ENCODE measurements at regions not wholly inside any gene's neighbourhood (a gene's known extent, or its start where the extent isn't known, plus 50 kb on each side); places are given as distances from the start of the nearest gene placed in this dataset.

DNA sequence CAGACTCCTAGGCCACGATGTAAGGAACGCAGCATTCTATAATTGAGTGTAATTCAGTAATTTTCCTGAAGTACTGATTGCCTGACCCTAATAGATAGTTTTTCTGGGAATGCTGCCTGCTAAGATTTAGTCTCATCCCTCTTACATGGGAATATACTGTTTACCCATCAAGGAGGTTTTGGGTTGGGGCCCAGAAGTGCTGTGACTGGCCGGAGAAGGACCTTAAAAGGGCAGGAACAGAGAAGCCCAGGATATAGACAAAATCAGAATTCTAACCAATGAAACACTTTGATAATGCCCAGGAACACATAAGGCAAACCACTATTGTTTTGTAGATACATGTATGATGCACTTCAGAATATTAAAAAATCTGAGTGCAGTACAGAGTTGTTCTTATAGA lies 111.6 kb downstream of the RGS2 start:
- Mint-ChIP-seq H3K27me3 (ENCODE audit: low read depth) (no peaks in the 10 kb centered on the region), H3K36me3 (no peaks in the 10 kb centered on the region), H3K4me1 (0 out of 2 replicates have a peak, but pooled peaks cover 4% of the 10 kb centered on the region), H3K9me3 (no peaks in the 10 kb centered on the region), H3K4me3 (no peak overlapping the region), H3K27ac (no peak overlapping the region)
- DNase-seq (ENCODE audit: low spot score) = no peak
- TF ChIP-seq, protein P1, sequence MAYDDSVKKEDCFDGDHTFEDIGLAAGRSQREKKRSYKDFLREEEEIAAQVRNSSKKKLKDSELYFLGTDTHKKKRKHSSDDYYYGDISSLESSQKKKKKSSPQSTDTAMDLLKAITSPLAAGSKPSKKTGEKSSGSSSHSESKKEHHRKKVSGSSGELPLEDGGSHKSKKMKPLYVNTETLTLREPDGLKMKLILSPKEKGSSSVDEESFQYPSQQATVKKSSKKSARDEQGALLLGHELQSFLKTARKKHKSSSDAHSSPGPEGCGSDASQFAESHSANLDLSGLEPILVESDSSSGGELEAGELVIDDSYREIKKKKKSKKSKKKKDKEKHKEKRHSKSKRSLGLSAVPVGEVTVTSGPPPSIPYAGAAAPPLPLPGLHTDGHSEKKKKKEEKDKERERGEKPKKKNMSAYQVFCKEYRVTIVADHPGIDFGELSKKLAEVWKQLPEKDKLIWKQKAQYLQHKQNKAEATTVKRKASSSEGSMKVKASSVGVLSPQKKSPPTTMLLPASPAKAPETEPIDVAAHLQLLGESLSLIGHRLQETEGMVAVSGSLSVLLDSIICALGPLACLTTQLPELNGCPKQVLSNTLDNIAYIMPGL (CRISPR knock-in tag; IDR thresholded peaks at IDR 0.05) = no peak
- TF ChIP-seq GTF2I (CRISPR knock-in tag; conservative IDR thresholded peaks at IDR 0.05) (no peak), ZNF138 (CRISPR knock-in tag; conservative IDR thresholded peaks at IDR 0.05) (no peak), GABPB1 (CRISPR knock-in tag; IDR thresholded peaks at IDR 0.05) (no peak), TEAD1 (CRISPR knock-in tag; IDR thresholded peaks at IDR 0.05) (no peak), RELA (CRISPR knock-in tag; IDR thresholded peaks at IDR 0.05; ENCODE audit: borderline replicate concordance) (no peak), NFE2L1 (CRISPR knock-in tag; IDR thresholded peaks at IDR 0.05) (no peak), SMAD4 (CRISPR knock-in tag; IDR thresholded peaks at IDR 0.05) (no peak), NR2C2 (CRISPR knock-in tag; IDR thresholded peaks at IDR 0.05) (no peak), JUN (CRISPR knock-in tag; IDR thresholded peaks at IDR 0.05) (no peak), FOXK1 (CRISPR knock-in tag; IDR thresholded peaks at IDR 0.05) (no peak), NR1H2 (CRISPR knock-in tag; IDR thresholded peaks at IDR 0.05) (no peak)
- TF ChIP-seq, protein P2, sequence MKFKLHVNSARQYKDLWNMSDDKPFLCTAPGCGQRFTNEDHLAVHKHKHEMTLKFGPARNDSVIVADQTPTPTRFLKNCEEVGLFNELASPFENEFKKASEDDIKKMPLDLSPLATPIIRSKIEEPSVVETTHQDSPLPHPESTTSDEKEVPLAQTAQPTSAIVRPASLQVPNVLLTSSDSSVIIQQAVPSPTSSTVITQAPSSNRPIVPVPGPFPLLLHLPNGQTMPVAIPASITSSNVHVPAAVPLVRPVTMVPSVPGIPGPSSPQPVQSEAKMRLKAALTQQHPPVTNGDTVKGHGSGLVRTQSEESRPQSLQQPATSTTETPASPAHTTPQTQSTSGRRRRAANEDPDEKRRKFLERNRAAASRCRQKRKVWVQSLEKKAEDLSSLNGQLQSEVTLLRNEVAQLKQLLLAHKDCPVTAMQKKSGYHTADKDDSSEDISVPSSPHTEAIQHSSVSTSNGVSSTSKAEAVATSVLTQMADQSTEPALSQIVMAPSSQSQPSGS (CRISPR knock-in tag; IDR thresholded peaks at IDR 0.05; ENCODE audit: borderline replicate concordance, low read depth) = no peak
- TF ChIP-seq, protein P3, sequence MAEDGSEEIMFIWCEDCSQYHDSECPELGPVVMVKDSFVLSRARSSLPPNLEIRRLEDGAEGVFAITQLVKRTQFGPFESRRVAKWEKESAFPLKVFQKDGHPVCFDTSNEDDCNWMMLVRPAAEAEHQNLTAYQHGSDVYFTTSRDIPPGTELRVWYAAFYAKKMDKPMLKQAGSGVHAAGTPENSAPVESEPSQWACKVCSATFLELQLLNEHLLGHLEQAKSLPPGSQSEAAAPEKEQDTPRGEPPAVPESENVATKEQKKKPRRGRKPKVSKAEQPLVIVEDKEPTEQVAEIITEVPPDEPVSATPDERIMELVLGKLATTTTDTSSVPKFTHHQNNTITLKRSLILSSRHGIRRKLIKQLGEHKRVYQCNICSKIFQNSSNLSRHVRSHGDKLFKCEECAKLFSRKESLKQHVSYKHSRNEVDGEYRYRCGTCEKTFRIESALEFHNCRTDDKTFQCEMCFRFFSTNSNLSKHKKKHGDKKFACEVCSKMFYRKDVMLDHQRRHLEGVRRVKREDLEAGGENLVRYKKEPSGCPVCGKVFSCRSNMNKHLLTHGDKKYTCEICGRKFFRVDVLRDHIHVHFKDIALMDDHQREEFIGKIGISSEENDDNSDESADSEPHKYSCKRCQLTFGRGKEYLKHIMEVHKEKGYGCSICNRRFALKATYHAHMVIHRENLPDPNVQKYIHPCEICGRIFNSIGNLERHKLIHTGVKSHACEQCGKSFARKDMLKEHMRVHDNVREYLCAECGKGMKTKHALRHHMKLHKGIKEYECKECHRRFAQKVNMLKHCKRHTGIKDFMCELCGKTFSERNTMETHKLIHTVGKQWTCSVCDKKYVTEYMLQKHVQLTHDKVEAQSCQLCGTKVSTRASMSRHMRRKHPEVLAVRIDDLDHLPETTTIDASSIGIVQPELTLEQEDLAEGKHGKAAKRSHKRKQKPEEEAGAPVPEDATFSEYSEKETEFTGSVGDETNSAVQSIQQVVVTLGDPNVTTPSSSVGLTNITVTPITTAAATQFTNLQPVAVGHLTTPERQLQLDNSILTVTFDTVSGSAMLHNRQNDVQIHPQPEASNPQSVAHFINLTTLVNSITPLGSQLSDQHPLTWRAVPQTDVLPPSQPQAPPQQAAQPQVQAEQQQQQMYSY (CRISPR knock-in tag; IDR thresholded peaks at IDR 0.05) = no peak
- TF ChIP-seq, protein P4, sequence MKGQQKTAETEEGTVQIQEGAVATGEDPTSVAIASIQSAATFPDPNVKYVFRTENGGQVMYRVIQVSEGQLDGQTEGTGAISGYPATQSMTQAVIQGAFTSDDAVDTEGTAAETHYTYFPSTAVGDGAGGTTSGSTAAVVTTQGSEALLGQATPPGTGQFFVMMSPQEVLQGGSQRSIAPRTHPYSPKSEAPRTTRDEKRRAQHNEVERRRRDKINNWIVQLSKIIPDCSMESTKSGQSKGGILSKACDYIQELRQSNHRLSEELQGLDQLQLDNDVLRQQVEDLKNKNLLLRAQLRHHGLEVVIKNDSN (CRISPR knock-in tag; IDR thresholded peaks at IDR 0.05) = no peak
- TF ChIP-seq, protein P5, sequence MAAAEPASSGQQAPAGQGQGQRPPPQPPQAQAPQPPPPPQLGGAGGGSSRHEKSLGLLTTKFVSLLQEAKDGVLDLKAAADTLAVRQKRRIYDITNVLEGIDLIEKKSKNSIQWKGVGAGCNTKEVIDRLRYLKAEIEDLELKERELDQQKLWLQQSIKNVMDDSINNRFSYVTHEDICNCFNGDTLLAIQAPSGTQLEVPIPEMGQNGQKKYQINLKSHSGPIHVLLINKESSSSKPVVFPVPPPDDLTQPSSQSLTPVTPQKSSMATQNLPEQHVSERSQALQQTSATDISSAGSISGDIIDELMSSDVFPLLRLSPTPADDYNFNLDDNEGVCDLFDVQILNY (CRISPR knock-in tag; IDR thresholded peaks at IDR 0.05) = no peak
- CTCF ChIA-PET = no interaction called here
- no peak for ATAC-seq
- POLR2A ChIA-PET = no interaction called here

DNA sequence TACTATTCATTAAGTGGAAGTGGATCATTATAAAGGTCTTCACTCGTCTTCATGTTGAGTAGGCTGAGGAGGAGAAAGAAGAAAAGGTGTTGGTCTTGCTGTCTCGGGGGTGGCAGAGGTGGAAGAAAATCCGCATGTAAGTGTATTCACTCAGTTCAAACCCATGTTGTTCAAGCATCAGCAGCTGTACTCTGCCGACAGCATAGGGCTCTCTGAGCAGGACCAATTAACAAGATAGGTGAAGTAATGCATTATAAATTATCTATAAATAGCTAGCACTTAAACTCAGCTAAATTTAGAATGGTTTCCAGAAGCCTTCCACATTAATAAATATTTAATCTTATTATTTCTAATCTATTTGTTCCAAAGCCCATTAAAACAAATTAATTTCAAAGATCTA lies 116.8 kb downstream of the RGS2 start:
- ChIA-PET POLR2A (no interaction called here), CTCF (no interaction called here)
- H3K36me3 Mint-ChIP-seq = no peaks in the 10 kb centered on the region
- H3K27me3 Mint-ChIP-seq (ENCODE audit: low read depth) = no peaks in the 10 kb centered on the region
- no peaks in the 10 kb centered on the region for H3K9me3 Mint-ChIP-seq
- H3K4me1 Mint-ChIP-seq = peaks cover 13% of the 10 kb centered on the region
- no peak overlapping the region for H3K27ac Mint-ChIP-seq
- ATAC-seq = no peak
- DNase-seq (ENCODE audit: low spot score) = no peak
- TF ChIP-seq ESRRA (CRISPR knock-in tag; IDR thresholded peaks at IDR 0.05; ENCODE audit: borderline replicate concordance) (no peak), GABPB1 (CRISPR knock-in tag; IDR thresholded peaks at IDR 0.05) (no peak), NFYB (CRISPR knock-in tag; conservative IDR thresholded peaks at IDR 0.05; ENCODE audit: low read depth) (no peak)
- H3K4me3 Mint-ChIP-seq = no peak overlapping the region

Measured in WTC11 (cell line).